A673 (cell line): ENCODE measurements at regions not wholly inside any gene's neighbourhood (a gene's known extent, or its start where the extent isn't known, plus 50 kb on each side); places are given as distances from the start of the nearest gene placed in this dataset.
"Not testable (repeated sequence)": the region's sequence is repeated elsewhere in the genome, so short reads cannot be mapped to it uniquely, and the experiment has no call there.

ENCODE experiments used
- CTCF ChIP-seq: fragments of 300-800, 200-600 bp; sonication (generic); conservative IDR thresholded peaks from 2 replicates; pipeline ENCODE4 v1.5.1; 2017; ENCODE audit warnings: low read depth, mild to moderate bottlenecking, antibody characterized with exemption, low read length, moderate library complexity, mixed read lengths
- EZH2 ChIP-seq: fragments of 200-600 bp; sonication (generic); IDR thresholded peaks from 2 replicates; pipeline ENCODE4 v1.6.1; 2017; ENCODE audit warnings: borderline replicate concordance, low read depth, mild to moderate bottlenecking, mixed read lengths, antibody characterized with exemption, low read length; ENCODE audit not compliant: poor library complexity, severe bottlenecking

- not testable (repeated sequence) for TF ChIP-seq CTCF, EZH2
Observed at GRCh38 chr7:150081865-150082264, 208.1 kb downstream of the ATP6V0E2 start.
